NCI-H526 (cell line): ENCODE measurements at regions not wholly inside any gene's neighbourhood (a gene's known extent, or its start where the extent isn't known, plus 50 kb on each side); places are given as distances from the start of the nearest gene placed in this dataset.
A peak's percentile ranks its signal among the peaks of the same experiment; 100 is the strongest.

ENCODE experiments used
- DNase-seq, 2 experiments: peaks; one replicate each; lab custom pipeline; 2025; lab: John Stamatoyannopoulos, UW

DNA sequence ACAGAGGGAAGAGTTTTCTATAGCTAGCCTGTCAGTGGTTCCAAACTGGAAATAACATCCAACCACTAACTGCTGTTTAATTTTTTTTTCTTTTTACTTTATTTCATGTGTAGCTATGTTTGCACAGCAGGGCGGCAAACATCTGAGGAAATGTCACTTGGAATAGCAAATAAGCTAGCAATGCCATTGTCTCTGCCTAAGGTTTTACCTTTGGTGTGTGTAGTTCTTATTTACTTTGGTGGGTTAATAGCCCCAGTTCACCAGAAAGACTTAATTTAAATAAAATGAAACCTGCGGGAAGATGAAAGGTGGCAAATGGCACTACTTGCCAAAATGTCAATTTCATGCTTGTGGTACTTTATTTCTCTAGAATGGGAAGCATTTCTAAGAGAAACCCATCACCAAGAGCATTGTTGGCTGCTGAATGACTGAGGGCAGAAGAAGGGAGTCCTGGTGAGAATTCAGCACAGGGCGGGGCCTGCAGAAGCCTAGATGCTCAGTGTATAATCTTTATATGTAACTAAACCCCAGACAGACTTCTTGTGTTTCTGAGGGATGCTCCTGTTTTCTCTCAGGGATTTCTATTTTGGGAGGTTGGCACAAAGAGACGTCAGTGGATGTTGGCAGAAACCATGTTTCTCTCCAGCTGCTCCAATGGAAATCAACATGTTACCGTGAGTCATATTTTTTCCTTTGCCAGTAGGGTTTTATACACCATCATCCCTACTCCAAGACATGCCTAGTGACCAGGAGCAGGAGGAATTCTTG is 300.4 kb upstream of the NT5C1B start:
- no peak for DNase-seq

DNA sequence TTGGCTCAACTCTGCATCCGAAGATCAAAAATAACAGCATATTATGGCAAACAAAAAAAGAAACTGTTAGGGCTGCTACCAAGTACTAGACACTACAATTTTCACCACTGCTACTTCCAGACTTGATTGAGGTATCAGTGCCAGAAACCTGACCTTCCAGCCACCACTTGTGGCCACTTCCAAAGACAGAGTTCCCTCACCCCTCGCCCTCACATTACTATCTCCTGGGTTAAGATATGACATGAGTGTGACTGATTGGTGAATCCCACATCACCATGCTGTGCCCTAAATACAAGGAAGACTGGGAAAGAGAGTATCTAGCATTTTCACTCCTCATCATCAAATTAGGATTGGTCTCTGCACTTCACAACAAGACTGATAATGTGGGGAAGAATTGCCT is 296.1 kb upstream of the NT5C1B start:
- no peak for DNase-seq

DNA sequence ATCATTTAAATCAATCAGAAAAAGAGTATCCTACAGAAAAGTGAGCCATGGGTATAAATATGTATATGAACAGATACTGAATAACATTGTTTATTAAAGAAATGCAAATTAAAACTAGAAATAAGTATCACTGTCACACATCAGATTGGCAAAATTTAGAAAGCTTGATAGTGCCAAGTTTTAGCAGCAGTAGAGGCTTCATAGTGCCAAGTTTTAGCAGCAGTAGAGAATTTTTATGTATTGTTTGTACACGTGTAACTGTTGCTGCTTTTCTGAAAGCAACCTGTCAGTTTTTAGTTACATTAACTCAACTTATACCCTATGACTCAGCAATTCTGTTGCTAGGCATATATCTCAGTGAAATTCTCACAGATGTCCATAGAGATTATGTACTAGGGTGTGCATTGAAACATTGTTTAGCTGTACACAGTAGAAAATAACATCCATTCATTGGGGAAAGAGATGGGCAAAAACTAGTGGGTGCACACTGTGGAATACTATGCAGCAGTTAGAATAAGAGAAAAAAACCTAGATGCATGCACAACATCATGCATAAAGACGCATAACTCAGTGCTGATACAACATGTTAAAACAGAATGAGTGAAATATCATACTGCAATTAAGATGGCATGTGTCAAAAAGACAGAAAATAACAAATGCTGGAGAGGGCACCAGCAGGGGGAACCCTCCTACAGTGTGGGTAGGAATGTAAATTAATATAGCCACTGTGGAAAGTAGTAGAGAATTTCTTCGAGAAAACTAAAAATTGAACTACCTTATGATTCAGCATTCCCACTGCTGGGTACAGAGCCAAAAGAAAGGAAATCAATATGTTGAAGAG is 294.5 kb upstream of the NT5C1B start:
- DNase-seq = peak in 1 of 2 experiments; percentile 7

DNA sequence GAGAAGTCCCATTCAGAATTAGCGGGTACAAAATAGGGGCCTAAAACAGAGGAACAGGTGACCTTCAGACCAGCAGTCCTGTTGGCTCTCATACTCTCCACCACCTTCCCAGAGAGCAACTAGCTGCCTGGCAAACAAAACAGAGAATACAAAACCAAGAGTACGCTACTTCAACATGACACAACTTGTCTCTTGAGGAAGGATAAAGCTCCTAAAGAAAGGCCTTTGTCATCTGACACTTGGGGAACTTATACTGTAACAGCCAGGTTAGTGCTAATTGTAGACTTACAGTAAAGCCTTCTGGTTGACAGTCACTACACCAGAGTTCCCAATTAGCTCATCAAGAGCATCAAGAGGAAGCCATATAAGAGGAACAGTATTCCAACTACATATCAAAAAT is 282.1 kb upstream of the NT5C1B start:
- DNase-seq = no peak

DNA sequence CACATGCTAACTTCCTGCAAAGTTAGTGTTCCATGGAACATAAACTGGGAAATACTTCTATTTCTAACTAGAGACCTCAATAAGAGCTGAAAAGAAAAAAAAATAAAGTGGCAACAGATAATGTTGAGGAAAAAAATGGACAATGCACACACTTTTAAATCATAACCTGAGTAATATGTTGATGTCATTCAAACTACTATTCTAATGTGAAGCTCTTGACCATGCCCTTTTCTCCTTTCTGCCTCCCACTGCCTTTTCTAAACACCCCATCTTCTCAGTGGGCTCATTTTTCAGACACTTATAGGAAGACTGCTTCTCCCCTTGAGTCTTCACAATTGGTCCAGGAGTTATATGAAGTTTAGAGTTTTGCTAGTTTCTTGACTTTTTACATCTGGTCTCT is 280.9 kb upstream of the NT5C1B start:
- no peak for DNase-seq

DNA sequence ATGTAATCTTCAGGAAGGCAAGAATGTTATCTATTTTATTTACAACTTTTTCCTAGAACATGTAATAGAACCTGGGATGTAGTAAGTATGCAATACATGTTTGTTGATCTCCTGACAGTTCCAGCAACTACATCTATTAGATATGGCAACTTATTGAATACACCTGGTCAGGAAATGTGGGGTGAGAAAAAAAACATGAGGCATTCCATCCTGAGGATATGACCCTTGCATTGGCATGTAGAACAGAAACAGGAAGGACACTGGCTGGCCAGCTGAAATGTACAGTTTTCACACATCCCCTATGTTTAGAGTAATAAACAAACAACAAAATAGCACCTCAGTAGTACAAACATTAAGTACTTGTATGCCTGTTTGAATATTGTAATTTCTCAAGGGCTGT is 272.6 kb upstream of the NT5C1B start:
- no peak for DNase-seq

DNA sequence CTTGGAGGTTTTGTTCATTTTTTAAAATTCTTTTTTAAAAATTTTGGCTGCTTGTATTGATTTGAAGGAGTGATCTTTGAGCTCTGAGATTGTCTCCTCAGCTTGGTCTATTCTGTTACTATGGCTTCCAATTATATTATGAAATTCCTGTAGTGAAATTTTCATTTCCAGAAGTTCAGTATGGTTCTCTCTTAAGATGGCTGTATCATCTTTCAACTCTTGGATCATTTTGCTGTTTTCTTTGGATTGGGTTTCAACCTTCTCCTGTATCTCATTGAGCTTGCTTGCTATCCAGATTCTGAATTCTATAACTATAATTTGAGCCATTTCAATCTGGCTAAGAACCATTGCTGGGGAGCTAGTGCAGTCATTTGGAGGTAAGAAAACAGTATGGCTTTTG is 270.8 kb upstream of the NT5C1B start:
- DNase-seq = no peak

DNA sequence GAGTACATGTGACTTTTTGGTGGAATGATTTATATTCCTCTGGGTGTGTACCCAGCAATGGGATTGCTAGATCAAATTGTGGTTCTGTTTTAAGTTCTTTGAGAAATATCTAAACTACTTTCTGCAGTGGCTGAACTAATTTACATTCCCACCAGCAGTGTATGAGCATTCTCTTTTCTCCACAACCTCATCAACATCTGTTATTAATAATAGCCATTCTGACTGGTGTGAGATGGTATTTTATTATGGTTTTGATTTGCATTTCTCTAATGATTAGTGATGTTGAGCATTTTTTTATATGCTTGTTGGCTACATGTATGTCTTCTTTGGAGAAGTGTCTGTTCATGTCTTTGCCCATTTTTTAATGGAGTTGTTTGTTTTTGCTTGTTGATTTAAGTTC is 267.4 kb upstream of the NT5C1B start:
- DNase-seq = no peak

DNA sequence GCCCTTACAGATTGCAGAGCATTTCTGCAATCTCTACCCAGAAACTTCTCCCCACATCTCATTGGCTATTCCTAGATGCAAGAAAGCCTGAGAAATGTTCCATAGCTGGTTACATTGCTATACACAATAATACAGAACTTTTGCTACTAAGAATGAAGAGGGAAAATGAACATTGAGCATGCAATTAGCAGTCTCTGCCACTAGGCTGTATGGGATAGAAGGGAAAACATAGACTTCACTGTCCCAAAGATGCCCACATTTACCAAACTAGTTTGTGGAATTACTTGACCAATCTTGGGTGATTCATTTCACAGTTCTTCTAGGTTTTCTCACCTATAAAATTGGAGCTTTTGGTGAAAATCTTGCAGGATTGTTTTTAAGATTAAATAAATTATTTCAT is 265.7 kb upstream of the NT5C1B start:
- peak in 1 of 2 experiments; percentile 6 for DNase-seq

DNA sequence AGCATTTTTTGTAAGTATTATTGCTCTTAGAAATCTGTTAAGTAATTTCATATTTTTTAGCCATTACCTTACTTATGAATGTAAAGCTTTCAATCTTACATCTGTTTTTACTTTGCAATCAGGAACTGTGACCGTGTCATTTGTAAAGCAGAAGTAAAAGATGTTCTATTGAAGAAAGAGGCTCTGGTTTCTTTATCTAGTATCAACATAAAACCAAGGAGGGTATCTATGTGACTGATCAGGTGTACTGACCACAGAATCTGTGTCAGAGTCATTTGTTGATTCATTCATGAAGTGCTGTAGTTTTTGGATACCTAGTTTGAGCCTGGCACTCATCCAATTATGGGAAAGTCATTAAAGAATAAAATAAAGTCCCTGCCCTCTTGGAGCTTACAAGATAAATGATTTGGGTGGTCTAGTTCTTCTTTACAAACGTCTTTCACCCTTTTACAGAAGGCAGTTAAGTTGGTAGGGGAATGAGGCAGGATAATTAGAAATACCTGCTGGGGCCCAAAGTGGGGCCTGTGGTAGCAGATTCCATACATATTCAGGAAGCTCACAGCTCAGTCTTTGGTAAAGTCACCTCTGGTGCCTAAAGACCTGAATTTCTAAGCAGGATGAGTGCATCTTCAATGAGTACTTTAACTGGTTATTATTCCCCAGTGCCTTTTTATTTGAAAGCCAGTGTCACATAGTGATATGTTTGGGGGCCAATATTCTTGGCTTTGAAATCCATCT is 260.6 kb upstream of the NT5C1B start:
- DNase-seq = no peak

DNA sequence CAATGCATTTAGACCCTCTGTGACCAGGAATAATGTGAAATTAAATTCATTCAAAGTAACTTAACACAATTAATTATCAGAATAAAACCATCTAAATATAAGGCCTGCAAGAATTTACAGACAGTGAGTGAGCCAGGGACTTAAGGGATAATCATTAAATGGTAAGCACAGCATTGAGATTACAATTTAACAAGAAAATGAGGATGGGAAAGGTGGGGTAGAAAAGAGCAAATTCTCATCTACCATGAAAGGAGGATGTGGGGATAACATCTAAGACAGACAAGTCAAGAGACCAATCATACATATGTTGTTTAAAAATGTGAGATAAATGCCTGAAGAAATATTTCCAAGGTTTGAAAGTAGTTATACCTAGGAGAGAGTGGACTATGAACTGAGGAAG is 259.3 kb upstream of the NT5C1B start:
- DNase-seq = no peak

DNA sequence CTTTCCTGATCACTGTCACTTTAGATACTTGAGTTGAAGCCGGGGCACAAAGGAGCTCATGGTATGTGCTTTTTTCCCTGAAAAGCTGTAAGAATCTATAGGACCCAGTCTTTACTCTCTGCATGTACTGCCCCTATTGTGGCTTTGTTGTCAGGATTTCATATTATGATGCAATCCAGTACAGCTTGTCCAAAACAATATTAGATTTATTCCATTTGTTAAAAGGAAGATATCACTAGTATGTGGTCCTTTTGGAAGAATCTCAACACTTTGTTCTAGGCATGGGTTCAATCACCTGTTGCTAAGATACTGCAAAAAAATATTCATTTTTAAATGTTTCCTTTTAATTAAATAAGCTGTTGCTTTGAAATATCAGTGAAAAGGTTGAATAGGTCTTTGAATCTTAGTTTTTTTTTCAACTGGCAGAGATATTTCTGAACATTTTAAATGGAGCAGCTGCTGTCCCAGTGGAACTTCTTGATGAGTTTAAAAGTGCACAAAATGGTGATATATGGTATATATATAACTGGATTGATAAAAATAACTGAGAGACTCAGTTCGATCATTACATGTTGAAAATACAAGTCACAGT is 256.6 kb upstream of the NT5C1B start:
- DNase-seq = no peak

DNA sequence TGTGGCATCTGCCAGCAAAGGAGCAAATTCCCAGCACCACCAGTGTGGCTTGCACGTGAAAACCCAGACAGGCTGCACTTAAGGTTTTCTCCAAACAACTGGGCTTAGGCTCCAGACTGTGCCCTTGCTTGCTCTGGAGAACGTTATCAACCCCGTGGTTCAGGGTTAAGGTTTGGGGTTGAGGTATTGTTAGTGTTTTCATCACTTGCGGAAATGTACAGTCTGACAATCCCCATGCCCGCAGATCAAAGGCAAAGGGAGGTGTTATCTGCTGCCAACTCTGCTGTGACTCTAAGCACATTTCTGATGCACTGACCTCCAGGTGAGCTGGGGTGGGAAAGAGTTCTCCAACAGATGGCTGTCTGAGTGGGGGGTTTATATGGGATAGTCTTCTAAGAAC is 253.5 kb upstream of the NT5C1B start:
- no peak for DNase-seq

DNA sequence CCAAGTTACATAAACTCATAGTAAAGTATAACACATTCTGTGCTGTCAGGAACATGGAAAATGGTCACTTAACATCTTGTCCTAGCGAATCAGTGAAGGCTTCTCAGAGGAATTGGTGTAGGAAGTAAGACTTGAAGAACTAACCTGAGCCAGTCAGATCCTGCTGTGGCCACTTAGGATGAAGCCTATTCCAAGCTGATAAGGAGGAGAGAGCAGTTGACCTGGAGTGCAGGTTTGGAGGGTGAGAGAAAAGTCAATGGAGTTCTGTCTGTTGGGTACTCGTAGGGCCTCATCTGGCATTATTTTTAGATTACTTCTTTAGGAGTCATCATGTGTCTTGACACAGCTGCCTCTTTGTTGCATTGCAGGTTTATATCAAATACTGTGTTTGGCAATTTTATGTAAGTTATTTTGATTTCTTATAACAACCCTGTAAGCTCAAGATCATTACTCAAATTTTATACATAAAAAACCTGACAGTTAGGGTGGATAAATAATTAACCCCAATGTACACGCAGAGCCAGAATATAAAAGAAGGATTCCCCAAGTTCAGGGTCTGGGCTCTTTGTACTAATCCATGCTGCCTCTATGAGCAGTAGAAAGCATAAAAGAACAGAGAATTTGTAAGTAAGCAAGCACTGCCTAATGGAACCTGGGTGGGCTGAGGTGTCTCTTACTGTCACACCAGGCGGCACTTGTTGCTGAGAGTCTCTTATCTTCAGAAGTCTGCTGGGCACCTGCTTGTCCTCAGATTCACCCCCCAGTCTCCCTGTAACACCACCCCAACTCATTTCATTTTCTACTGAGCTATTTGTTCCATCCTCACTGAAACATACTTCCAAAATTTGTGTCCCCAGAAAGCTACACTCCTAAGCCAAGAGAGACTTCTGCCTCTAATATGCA is 252.1 kb upstream of the NT5C1B start:
- DNase-seq = no peak

DNA sequence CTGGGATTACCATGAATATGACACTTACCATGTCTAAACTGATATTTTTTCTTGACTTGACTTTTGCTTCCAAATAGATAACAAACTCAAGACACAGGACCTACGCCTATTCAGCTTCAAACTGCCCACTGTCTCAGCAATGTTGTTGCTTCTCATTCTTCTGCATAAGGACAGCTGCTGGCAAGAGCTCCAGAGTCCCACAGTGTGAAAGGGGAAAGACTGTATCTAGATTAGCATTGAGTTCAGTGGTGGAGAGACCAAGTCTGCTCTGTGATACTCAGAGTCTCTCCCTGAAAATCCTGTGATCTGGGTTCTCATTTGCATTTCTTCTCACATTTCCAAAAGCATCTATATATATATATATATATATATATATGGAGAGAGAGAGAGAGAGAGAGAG is 247.9 kb upstream of the NT5C1B start:
- no peak for DNase-seq

DNA sequence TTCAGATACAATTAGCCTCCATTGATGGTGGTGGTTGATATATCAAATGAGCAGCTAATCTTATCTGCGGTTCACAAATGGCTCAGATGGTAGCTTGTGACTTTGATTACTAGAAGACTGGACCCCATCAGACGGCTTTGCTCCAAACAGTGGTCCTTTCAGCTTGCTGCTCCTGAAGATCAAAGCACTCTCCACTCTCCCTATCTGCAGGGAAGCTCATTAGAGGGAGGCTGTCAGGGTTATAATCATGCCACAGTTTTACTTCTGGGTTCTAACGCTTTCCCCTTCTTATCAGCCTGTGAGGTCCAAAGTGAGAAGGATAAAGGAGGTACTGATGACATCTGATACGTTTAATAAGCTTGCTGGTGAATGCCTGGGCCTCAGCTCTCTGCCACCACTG is 247.1 kb upstream of the NT5C1B start:
- DNase-seq = no peak

DNA sequence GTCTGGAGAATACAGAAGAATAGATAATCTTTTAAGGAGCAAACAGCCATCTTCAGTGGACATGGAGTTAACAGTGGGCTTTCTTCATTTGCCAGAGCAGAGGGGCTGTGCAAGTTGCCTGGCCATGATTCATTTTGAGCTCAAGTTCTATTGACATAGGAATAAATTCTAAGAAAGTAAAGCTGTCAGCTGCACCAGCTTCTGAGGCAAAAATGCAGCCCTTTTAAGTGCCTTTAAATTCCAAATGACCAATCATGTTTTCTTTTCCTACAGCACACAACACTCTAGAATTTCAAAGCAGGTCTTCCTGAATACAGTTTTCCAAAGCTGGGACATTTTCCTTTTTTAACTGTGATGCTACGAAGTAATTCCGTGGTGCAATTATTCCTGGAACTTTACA is 246.4 kb upstream of the NT5C1B start:
- DNase-seq = no peak

DNA sequence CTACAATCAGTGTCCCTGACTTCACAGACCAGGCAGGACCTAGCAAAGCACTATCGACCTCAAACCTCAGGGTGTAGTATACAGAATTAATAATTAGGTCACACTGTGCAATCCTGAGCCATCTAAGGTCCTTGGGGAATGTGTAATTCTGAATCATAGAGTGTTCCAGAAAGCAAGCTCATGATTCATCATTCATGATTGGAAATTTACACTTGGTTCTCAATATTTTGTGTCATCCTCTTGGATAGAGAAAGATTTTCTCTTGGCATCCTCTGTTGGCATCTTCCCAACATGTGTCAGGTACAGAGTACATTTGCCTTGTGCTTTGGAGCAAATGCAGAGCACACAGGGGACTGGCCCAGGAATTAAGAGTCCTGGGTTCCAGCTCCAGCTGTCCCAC is 245.0 kb upstream of the NT5C1B start:
- DNase-seq = no peak

DNA sequence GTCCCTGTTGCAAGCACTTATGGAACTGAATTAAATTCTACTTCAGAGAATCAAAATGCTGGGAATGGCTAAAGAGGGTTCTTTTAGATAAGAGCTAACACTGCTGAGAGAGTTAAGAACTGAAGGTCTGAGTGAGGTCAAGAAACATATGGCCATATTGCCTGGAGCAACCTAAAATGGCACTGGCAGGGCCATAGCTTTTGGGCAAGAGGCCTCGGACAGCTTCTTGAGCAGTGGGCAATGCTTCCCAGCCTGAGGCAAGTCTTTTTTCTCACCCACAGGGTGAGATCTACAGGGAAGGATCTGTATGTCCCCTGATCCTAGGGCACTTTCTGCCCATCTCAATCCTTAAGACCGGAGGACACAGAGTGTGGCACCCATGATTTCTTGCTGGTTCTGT is 244.6 kb upstream of the NT5C1B start:
- no peak for DNase-seq

DNA sequence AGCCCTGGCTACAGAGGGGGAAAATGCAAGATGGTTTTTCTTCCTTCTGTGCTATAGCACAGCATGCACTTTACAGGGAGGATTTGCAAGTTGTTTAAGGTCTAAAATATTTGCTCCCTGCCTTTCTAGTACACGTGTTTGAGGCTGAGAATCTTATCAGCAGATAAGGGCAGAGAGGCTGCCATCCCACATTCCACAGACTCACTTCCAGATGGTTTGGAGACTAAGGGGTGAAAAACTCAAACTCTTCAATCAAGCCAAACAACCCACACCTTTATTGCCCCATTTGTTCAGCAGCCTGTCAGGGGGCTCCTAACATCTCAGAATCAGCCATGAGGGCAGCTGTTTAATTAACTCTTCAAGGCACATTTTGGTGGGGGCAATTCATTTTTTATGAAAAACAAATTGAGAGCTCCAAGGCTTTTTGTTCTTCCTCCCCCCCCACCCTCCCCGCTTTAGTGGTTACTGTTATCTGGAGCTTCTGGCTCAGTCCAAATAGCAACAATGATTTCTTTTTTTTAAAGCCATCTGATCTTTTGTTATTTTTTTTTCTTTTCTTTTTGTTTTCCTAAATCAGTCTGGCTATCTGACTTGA is 242.6 kb upstream of the NT5C1B start:
- no peak for DNase-seq

DNA sequence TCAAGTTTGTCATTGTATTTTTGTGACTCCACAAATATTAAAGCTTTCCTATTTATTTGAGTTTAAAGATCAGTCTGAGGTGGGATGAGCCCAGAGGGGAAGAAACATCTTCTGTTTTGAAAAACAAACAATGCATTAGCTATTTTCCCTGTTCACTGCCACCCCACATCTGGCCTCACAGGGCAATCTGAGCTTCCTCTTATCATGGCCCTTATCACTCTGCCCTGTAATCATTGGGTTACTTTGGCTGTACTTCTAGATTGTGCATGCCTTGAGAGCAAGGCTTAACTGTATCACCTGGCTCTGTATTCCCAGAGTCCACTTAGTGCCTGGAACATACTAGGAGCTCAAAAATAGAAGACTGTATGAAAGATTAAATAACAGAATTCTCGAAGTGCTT is 241.6 kb upstream of the NT5C1B start:
- no peak for DNase-seq
